Small intestine (tissue), 7 donors: ENCODE measurements at regions not wholly inside any gene's neighbourhood (a gene's known extent, or its start where the extent isn't known, plus 50 kb on each side); places are given as distances from the start of the nearest gene placed in this dataset.

ENCODE experiments used
- DNase-seq, 2 donors: peaks; one replicate each; pipeline versions ENCODE4 v3.0.0 to v3.0.0-alpha.2; 2013
- FAIRE-seq: peaks from 2 replicates; lab custom pipeline; 2012; peaks lifted over from hg19 to GRCh38; lab: Jason Lieb, UNC
- H3K27ac ChIP-seq, 3 donors: one replicate each; pipeline ENCODE4 v1.5.1; 2013; ENCODE audit warnings: low read length in 2 of 3, mild to moderate bottlenecking in 2 of 3, control low read depth in 1 of 3, inconsistent platforms in 1 of 3, low read depth in 1 of 3, moderate library complexity in 1 of 3
- H3K27me3 ChIP-seq, 3 donors: one replicate each; pipeline ENCODE4 v1.6.1; 2013; ENCODE audit warnings: low read length in 3 of 3, inconsistent platforms in 1 of 3; ENCODE audit not compliant: control insufficient read depth in 3 of 3, insufficient read depth in 3 of 3
- H3K36me3 ChIP-seq, 3 donors: one replicate each; pipeline ENCODE4 v1.6.1; 2013; ENCODE audit warnings: low read length in 3 of 3, inconsistent platforms in 1 of 3, low read depth in 1 of 3, mild to moderate bottlenecking in 1 of 3, moderate library complexity in 1 of 3; ENCODE audit not compliant: control insufficient read depth in 3 of 3, insufficient read depth in 2 of 3
- H3K4me1 ChIP-seq, 3 donors: one replicate each; pipeline ENCODE4 v1.6.1; 2013; ENCODE audit warnings: low read length in 2 of 3, inconsistent platforms in 1 of 3, low read depth in 1 of 3, mild to moderate bottlenecking in 1 of 3, moderate library complexity in 1 of 3; ENCODE audit not compliant: control insufficient read depth in 3 of 3, insufficient read depth in 2 of 3
- H3K4me3 ChIP-seq, 3 donors: one replicate each; pipeline ENCODE4 v1.5.1; 2013; ENCODE audit warnings: low read length in 3 of 3, control low read depth in 1 of 3, inconsistent platforms in 1 of 3, low read depth in 1 of 3, mild to moderate bottlenecking in 1 of 3, moderate library complexity in 1 of 3
- H3K9me3 ChIP-seq, 2 donors: one replicate each; pipeline ENCODE4 v1.6.1; 2013; ENCODE audit warnings: low read depth in 1 of 2, low read length in 1 of 2; ENCODE audit not compliant: control insufficient read depth in 2 of 2, insufficient read depth in 1 of 2
- WGBS, 3 donors: extraction: QIAGEN DNeasy Blood & Tissue Kit; methylation state at CpG; one replicate each; pipeline ENCODE4 v1.1.7; 2013; 5-methylcytosine and 5-hydroxymethylcytosine counted together
- donor health status: healthy with polysubstance abuse.
- donor health status: control.
- donor health status: control.
- donor health status: Bipolar disorder and iron deficiency.
- donor health status: healthy.

GRCh38 chr1:223001653-223002634, 141.1 kb downstream of the TLR5 start:
- no peaks in the 10 kb centered on the region for H3K9me3 ChIP-seq
- H3K36me3 ChIP-seq: peaks cover 5 to 25% (median 11%) of the 10 kb centered on the region in 3 donors
- WGBS, 3 donors: 88 to 90% (median 89%) methylated on average over 9 of the region's 9 CpGs
- no peak overlapping the region for H3K27ac ChIP-seq
- H3K4me1 ChIP-seq: peaks cover 0 to 4% (median 2%) of the 10 kb centered on the region in 3 donors
- H3K27me3 ChIP-seq: no peaks in the 10 kb centered on the region
- no peak for FAIRE-seq
- H3K4me3 ChIP-seq: no peak overlapping the region
- no peak for DNase-seq

DNA sequence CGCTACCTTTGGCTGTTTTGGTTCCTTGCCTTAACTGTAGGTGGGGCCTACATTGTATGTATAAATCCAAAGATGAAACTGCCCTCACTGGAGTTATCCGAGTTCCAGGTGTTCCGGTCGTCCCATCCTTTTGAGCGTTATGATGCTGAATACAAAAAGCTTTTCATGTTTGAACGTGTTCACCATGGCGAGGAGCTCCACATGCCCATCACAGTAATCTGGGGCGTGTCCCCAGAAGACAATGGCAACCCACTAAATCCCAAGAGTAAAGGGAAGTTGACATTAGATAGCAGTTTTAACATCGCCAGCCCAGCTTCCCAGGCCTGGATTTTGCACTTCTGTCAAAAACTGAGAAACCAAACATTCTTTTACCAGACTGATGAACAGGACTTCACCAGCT, 139.5 kb downstream of the TLR5 start:
- Histone ChIP-seq H3K4me3 (no peak overlapping the region), H3K4me1 (peaks cover 0 to 4% (median 2%) of the 10 kb centered on the region in 3 donors), H3K36me3 (peaks cover 5 to 25% (median 11%) of the 10 kb centered on the region in 3 donors), H3K27ac (no peak overlapping the region), H3K27me3 (no peaks in the 10 kb centered on the region), H3K9me3 (no peaks in the 10 kb centered on the region)
- DNase-seq (no peak), FAIRE-seq (no peak)
- 94 to 96% (median 95%) methylated on average over 9 of the region's 9 CpGs for WGBS, 3 donors

DNA sequence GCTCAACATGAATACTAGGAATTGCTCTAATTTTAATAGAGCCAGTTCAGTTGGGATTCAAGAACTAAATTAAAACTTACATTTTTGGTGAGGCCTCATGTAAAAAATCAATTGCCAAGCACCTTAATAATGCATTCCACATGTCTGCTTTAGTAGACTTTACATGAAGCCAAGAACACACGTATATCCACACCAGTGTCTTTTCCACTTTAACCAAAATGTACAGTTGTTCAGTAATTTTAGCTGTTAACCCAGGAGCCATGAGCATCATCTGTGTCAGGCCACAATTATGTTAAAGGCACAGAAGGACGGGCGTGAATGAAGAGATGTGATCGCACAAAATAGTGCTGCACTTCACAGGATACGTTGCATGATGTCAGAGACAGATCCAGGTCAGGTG, 136.7 kb downstream of the TLR5 start:
- FAIRE-seq (no peak), DNase-seq (no peak)
- 95 to 97% (median 96%) methylated on average over 5 of the region's 5 CpGs for WGBS, 3 donors
- no peak overlapping the region for H3K4me3 ChIP-seq
- H3K27me3 ChIP-seq: no peaks in the 10 kb centered on the region
- H3K9me3 ChIP-seq: no peaks in the 10 kb centered on the region
- H3K36me3 ChIP-seq: peaks cover 5 to 25% (median 11%) of the 10 kb centered on the region in 3 donors
- H3K4me1 ChIP-seq: no peaks in the 10 kb centered on the region
- no peak overlapping the region for H3K27ac ChIP-seq

DNA sequence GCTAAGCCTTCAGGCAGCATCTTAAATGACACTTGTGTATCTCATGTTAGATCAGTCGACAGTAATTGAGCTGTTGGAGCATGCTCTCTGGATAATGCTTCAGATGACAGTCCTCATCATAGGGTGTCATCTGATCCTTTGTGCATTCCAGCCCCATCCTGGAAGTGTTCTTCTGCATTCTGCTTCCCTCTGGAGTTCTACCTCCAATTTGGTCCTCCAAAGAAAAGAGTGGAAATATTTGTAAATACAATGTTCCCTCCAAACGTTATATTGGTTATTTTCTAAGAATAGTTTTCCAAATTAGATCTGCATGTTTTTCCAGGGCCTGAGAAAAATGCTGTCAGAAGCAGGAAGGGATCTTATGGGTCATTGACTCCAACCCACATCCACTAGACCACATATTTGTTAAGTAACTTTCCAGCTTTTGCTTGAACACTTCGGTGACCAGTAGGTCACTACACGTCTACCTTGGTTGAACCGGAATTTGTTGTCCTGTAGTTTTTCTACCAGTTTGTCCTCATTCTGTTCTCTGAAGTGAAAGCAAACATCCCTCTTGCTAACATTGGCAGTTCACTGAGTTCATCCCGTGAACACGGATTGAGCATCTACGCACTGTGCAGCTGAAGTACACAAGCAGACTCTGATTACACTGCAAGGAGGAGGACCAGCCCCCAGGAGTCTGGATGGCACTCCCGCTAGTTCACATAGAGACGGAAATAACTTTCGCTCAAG, 136.0 kb downstream of the TLR5 start:
- 75 to 78% (median 76%) methylated on average over 11 of the region's 11 CpGs for WGBS, 3 donors
- H3K27ac ChIP-seq: no peak overlapping the region
- H3K36me3 ChIP-seq: peaks cover 5 to 25% (median 11%) of the 10 kb centered on the region in 3 donors
- FAIRE-seq (no peak), DNase-seq (no peak)
- H3K4me3 ChIP-seq: no peak overlapping the region
- no peaks in the 10 kb centered on the region for H3K4me1 ChIP-seq
- no peaks in the 10 kb centered on the region for H3K27me3 ChIP-seq
- H3K9me3 ChIP-seq: no peaks in the 10 kb centered on the region

DNA sequence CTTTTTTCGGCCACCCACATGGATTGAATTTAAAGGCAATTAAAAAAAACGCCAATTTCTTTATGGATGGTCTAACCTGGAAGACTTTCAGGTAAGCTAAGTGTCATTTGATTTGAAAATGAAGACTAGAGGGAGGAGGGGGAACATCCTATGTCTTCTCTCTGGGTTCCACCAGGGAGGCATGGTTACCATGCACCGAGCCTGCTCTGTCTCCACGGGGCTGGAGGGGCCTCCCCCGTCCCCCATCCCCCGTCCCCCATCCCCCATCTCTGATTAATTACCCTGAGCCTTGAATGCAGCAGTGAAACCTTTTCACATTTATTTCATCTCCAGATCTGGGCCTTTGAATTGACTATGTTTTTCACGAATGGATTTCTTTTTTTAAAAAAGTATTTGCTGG, 135.1 kb downstream of the TLR5 start:
- H3K27me3 ChIP-seq: no peaks in the 10 kb centered on the region
- no peaks in the 10 kb centered on the region for H3K9me3 ChIP-seq
- WGBS, 3 donors: 84 to 85% (median 85%) methylated on average over 7 of the region's 7 CpGs
- DNase-seq (no peak), FAIRE-seq (no peak)
- peaks cover 0 to 21% (median 7%) of the 10 kb centered on the region in 3 donors for H3K36me3 ChIP-seq
- H3K27ac ChIP-seq: no peak overlapping the region
- H3K4me3 ChIP-seq: no peak overlapping the region
- no peaks in the 10 kb centered on the region for H3K4me1 ChIP-seq

DNA sequence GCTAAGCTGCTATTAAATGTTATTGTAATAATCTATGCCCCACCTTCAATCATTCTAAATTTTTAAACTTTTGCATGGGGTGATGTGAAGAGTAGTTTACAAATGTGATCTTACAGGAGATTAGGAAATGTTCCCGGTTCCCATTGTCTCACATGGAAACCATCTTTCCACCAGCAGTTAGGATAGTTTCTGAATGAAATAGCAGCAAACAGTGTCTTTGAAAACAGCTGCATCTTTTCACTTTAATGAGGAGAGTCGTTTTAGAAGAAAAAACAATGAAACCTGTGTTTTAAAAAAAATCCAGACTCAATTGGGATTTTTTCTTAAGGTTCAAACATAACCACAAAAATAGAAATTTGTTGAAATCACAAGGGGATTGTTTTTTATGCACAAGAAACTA, 134.2 kb downstream of the TLR5 start:
- Histone ChIP-seq H3K4me1 (no peaks in the 10 kb centered on the region), H3K4me3 (no peak overlapping the region), H3K27me3 (no peaks in the 10 kb centered on the region), H3K27ac (no peak overlapping the region), H3K36me3 (peaks cover 0 to 14% (median 5%) of the 10 kb centered on the region in 3 donors), H3K9me3 (no peaks in the 10 kb centered on the region)
- FAIRE-seq (no peak), DNase-seq (no peak)
- WGBS, 3 donors: 48 to 55% (median 54%) methylated on average over 2 of the region's 2 CpGs

DNA sequence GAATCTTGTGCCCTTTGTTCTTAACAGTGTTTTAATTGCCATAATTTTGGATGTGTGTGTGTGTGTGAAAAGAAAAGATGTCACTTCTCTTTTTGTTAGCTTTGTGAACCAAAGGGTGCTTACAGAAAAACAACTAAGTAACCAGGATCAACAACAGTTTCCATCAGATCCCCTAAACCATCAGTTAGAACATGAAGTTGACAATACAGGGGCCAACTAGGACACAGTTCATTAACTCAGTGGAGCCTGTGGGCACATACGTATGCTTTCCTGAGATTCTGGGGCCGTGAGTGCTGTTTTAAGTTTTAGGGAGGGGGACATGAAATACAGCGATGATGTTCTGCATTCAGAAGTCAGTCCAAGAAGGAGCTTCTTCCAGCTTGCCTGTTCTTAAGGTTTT, 133.6 kb downstream of the TLR5 start:
- WGBS, 3 donors: 57 to 61% (median 61%) methylated on average over 3 of the region's 3 CpGs
- FAIRE-seq: no peak
- no peak overlapping the region for H3K27ac ChIP-seq

More for the DNA sequence above, 133.6 kb downstream of the TLR5 start:
- Histone ChIP-seq H3K27me3 (no peaks in the 10 kb centered on the region), H3K9me3 (no peaks in the 10 kb centered on the region), H3K4me1 (no peaks in the 10 kb centered on the region), H3K4me3 (no peak overlapping the region), H3K36me3 (peaks cover 0 to 8% (median under 1%) of the 10 kb centered on the region in 3 donors)
- no peak for DNase-seq
